IPS DF 4.7 (cell line): ENCODE measurements at regions not wholly inside any gene's neighbourhood (a gene's known extent, or its start where the extent isn't known, plus 50 kb on each side); places are given as distances from the start of the nearest gene placed in this dataset.

Experiments
- DNase-seq: peaks from one replicate; pipeline ENCODE4 v3.0.0-alpha.2; 2013; ENCODE audit warnings: low spot score; ENCODE audit errors: extremely low read depth

GRCh38 chr6:148239801-148240460 is 102.7 kb upstream of the SASH1 start:
- DNase-seq: no peak

- DNase-seq: no peak
Measured at GRCh38 chr6:148240461-148240840, 102.2 kb upstream of the SASH1 start.

- DNase-seq: no peak
Measured at GRCh38 chr6:148240861-148241477, 101.7 kb upstream of the SASH1 start.

- DNase-seq: no peak
Measured at GRCh38 chr6:148242180-148242579, 100.5 kb upstream of the SASH1 start.

- no peak for DNase-seq
Measured at GRCh38 chr6:148244217-148244935, 98.3 kb upstream of the SASH1 start.

- no peak for DNase-seq
Measured at GRCh38 chr6:148247386-148248063, 95.1 kb upstream of the SASH1 start.

- no peak for DNase-seq
Measured at GRCh38 chr6:148249160-148249559, 93.5 kb upstream of the SASH1 start.

GRCh38 chr6:148249679-148250375 is 92.8 kb upstream of the SASH1 start:
- DNase-seq: no peak

GRCh38 chr6:148250975-148251685 is 91.5 kb upstream of the SASH1 start:
- no peak for DNase-seq

- no peak for DNase-seq
Measured at GRCh38 chr6:148251891-148252290, 90.7 kb upstream of the SASH1 start.

- DNase-seq: no peak
Measured at GRCh38 chr6:148257810-148258209, 84.8 kb upstream of the SASH1 start.

- no peak for DNase-seq
Measured at GRCh38 chr6:148258868-148259267, 83.8 kb upstream of the SASH1 start.

GRCh38 chr6:148261470-148261869 is 81.2 kb upstream of the SASH1 start:
- DNase-seq: no peak

- no peak for DNase-seq
Measured at GRCh38 chr6:148263010-148263409, 79.6 kb upstream of the SASH1 start.

GRCh38 chr6:148263961-148264360 is 78.7 kb upstream of the SASH1 start:
- DNase-seq: no peak

- no peak for DNase-seq
Measured at GRCh38 chr6:148265054-148265453, 77.6 kb upstream of the SASH1 start.

- DNase-seq: no peak
Measured at GRCh38 chr6:148269386-148269785, 73.3 kb upstream of the SASH1 start.

GRCh38 chr6:148271711-148272439 is 70.8 kb upstream of the SASH1 start:
- no peak for DNase-seq

- no peak for DNase-seq
Measured at GRCh38 chr6:148272597-148272996, 70.0 kb upstream of the SASH1 start.
